Hindlimb muscle (tissue), 1 donor: ENCODE measurements at regions not wholly inside any gene's neighbourhood (a gene's known extent, or its start where the extent isn't known, plus 50 kb on each side); places are given as distances from the start of the nearest gene placed in this dataset.
"Not testable (repeated sequence)": the region's sequence is repeated elsewhere in the genome, so short reads cannot be mapped to it uniquely, and the experiment has no call there.

ENCODE experiments used
- DNase-seq: peaks from one replicate; pipeline ENCODE4 v3.0.0-alpha.2; 2013

DNA sequence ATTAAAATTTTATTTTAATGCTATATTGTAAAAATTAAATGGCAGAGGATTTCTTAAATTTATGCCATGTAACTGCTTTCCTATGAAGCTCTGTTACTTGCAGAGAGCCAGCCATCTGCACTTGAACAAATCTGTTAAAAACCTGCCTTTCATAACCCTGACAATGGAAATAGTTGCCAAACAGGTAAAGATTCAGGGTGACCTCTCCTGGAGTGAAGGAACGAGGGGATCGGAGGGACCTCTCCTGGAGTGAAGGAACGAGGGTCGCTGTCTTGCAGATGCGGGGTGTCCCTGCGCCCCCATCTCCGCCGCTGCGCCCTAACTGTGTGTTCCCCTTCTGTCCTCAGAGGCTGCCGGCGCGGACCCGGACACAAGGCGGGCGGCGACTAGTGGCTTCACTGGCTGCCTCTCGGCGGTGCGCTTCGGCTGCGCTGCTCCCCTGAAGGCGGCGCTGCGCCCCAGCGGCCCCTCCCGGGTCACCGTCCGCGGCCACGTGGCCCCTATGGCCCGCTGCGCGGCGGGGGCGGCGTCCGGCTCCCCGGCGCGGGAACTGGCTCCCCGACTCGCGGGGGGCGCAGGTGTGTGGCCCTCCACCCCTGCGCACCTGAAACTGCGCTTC, 295.9 kb upstream of the SPATA31A3 start:
- DNase-seq = not testable (repeated sequence)

GRCh38 chr9:67284299-67284698, 291.9 kb upstream of the SPATA31A3 start:
- not testable (repeated sequence) for DNase-seq

DNA sequence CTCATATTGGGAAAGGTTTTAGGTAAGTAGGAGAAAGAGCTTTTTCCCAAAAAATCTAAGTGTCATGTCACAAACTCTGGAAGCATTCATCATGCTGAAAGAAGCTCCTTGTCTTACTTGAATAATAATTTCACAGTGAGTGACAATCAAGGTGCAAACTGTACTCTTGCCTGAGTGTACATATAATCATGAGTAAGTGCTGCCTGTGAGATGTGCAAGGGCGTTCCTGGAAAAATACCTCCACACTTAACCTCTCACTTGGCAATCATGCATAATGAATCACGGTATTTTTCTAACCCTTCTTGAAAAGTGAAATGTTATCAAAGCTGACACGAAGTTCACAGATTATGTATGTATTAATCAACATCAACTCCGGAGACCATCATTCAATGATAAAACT, 289.2 kb upstream of the SPATA31A3 start:
- DNase-seq = not testable (repeated sequence)

DNA sequence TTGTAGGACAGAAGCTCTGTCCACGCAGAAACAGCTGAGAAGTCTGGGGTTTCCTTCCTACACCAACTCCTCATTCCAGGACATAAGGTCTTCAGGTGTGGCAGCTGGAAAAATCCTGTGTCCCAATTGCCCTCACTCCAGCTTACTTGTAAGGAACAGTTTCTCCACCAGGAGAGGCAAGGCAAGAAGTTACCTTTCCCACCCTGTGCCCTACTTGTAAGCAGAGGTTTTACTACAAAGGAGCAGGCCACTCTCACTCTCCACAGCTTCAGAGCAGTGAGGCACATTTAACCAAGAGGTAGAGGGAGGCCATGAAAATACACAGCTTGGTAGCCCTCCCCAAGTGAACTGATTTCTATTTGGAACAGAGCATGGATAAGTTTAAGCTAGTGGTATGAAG, 277.3 kb upstream of the SPATA31A3 start:
- not testable (repeated sequence) for DNase-seq

GRCh38 chr9:67257894-67258293, 265.5 kb upstream of the SPATA31A3 start:
- DNase-seq = not testable (repeated sequence)

DNA sequence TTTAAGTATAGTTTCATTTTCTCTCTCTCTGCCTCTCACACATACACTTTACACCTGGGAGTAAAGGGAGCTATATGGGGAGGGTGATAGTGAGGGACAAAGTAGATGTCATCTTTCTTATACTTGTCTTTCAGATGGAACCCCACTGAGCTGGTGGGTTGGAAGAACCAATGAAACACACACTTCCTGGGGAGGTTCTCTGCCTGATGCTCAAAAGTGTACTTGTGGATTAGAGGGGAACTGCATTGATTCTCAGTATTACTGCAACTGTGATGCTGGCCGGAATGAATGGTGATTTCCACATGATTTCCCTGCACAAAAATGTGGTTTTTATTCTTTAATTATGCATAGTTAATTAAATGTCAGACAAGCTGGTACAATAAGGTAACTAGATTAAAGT, 256.6 kb upstream of the SPATA31A3 start:
- not testable (repeated sequence) for DNase-seq

DNA sequence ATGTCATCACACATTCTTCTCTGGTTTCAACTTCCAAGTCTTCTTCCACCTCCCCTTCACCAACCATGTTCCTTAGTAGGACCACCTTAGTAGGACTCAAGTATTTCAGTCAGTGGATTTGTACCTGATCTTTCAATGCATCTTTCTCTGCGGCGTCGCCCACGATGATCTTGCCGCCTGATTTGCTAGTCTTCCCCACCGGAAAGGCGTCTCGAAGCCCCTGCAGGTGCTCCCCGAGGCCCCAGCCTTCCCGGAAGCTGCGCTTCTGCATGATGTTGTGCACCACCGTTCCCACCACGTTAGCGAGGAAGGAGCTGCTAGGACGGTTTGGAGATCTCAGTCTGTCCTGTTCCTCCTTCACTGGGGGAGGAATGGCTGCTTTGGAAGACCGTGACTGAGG, 219.7 kb upstream of the SPATA31A3 start:
- DNase-seq = not testable (repeated sequence)

GRCh38 chr9:67210842-67211241, 218.5 kb upstream of the SPATA31A3 start:
- not testable (repeated sequence) for DNase-seq

DNA sequence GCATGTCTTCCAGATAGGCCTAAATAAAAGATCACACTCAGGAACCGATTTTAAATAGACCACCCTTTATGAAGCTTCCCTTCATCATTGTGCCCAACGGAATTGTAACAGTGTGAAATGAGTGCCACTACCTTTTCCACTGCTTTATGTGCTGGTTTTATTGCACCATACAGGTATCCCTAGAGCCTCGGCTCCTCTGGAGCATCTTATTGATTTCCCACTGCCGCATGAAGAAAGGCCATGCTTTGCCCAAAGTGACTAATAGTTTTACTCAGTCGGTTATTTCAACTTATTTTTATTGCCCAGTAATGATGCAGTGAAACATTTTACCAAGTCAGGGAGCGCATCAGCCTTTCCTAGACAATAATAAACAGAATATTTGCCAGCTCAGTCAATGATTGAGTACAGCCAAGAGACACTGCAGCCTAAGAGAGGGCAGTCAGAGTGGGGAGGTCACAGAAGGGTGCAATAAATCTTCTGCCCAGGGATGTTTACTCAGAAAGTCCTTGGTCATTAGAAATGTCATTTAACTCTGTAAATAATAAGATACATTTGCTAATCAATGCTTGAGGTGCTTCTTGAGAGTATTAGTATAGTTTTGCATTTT, 216.6 kb upstream of the SPATA31A3 start:
- not testable (repeated sequence) for DNase-seq

DNA sequence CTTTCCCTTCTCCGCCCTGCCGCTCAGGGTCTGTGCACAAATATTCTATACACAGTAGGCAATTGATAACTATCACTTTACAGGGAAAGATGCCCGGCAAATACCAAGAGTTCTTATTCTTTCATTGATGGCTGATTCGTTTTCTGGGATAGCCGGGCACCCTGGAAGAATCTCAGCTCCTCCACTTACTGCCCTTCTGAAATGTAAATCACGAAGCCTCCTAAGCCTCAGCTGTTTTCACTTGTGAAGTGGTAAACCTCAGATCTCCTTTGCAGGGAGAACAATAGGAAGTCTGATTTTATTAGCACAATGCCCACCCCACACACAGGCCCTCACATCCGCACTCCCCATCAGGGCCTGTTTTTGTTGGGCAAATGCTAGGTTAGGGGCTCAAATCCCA, 203.8 kb upstream of the SPATA31A3 start:
- DNase-seq = not testable (repeated sequence)

DNA sequence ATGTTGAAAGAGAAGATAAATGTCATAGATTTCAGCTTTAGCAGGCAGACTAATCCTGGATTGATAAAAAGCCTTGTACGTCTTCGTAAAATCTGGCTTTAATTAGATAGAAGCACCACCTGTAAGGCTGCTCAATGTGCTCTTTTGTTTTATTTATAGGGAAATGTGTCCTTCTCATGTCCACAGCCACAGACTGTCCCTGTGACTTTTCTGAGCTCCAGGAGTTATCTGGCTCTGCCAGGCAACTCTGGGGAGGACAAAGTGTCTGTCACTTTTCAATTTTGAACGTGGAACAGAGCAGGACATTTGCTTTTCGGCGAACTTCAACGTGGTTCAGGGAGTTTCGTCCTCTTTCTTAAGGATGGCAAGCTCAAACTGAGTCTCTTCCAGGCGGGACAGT, 203.0 kb upstream of the SPATA31A3 start:
- DNase-seq = not testable (repeated sequence)

DNA sequence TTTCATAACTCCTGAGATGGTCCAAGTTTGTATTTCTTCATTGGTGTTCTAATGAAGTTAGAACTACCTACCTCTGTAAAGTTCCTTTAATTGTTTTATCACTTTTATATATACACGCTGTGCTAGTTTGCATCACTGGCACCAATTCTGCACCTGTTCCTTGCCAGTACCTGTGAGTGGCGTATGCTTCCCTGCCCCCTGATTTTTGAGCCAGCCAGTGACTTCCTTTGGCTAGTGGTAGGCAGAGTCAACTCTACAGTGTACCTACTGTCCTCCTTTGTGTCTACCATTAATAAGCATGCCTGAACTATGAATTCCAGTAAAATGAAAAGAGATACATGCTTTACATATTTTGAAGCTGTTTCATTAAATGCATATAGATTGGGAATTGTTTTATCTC, 186.8 kb upstream of the SPATA31A3 start:
- not testable (repeated sequence) for DNase-seq

- DNase-seq = not testable (repeated sequence)
These were observed 182.8 kb upstream of the SPATA31A3 start for GRCh38 chr9:67175167-67175566.

DNA sequence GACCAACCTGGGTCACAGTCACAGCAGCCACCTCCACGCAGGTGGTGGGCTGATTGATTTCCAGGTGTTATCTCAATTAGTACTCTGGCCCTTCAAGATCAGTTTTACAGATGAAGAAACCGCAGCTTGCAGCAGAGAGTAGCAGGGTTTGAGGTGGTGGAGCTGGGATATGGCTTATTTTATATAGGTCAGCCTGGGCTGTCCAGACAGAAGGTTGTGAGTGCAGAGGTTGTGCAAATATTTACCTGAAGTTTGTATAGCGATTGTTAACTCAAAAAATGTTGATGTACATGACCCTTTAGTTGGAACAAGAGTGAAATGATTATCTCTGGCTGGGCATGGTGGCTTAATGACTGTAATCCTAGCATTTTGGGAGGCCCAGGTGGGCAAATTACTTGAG, 179.4 kb upstream of the SPATA31A3 start:
- not testable (repeated sequence) for DNase-seq

GRCh38 chr9:67168530-67169157, 176.3 kb upstream of the SPATA31A3 start:
- not testable (repeated sequence) for DNase-seq

- DNase-seq = not testable (repeated sequence)
These were observed 174.0 kb upstream of the SPATA31A3 start for GRCh38 chr9:67166335-67166734.

GRCh38 chr9:67162827-67163226, 170.5 kb upstream of the SPATA31A3 start:
- not testable (repeated sequence) for DNase-seq

DNA sequence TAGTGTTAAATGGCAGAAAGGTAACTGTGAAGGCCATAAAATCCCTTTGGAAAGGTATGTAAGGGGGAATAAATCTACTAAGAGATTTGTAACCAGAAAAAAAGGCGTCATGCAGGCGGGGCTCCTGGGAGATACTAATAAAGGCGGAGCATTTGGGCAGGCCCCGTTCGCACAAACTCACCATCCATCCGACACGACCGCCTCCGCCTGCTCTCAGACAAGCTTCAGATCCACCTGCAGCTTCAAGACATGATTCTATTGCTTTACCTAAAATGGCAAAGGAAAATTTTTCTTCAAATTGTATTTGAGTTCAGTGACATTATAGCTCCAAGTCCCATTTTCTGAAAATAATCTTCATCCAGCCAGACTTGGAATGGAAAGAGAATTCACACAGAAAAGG, 162.9 kb upstream of the SPATA31A3 start:
- not testable (repeated sequence) for DNase-seq

GRCh38 chr9:67153501-67153900, 161.2 kb upstream of the SPATA31A3 start:
- DNase-seq = not testable (repeated sequence)

DNA sequence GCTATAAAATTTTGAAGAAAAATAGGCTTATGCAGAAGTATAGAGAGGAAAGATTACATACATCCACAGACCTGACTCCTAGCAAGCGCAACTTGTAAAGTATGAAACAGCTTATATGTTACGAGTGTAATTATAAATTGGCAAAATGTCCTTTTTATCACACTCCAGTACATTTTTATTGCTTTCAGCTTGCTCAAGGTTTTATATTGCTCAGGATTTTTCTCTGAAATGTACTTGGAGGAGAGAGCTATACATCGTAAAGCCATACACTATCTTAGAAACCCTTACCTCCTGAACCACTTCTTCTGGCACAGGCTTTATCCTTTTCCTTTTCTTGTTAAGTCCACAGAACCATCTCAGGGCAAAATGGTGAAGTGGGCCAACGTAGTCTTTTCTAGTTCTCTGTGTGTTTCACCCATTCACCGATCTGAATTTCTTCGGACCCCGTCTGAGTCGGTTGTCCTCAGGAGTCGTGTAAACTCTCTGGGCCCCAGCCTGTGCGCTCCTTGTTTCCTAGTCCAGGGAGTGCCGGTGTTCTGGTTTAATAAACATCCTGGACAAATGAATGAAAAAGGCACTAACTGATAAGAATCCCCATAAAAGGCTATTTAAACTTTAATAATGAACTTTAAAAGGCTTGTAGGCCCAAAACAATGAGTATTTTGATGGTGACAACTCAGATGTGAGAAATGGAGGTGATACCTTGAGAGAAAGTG, 150.2 kb upstream of the SPATA31A3 start:
- not testable (repeated sequence) for DNase-seq

GRCh38 chr9:67136376-67136775, 144.0 kb upstream of the SPATA31A3 start:
- not testable (repeated sequence) for DNase-seq

GRCh38 chr9:67133124-67133523, 140.8 kb upstream of the SPATA31A3 start:
- not testable (repeated sequence) for DNase-seq

DNA sequence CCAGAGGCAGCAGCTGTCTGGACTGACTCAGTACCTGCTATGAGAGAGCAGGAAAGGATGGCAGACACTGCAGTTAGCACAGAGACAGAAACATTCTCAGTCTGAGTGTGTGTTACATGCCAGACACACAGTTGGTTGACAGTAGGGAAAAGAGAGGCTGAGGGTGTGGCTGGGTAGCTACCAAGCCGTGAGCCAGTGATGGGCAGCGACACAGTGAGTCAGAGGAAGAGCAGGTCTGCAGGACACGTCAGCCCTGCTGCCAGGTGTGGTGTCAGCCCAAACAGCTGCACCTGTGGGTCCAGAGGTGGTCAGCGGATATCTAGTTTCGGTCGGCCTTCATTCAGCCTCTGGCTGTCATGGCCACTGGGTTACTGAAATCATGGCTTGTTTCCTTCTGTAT, 124.4 kb upstream of the SPATA31A3 start:
- DNase-seq = not testable (repeated sequence)
